Glutamatergic neuron (in vitro differentiated cells): ENCODE measurements at regions not wholly inside any gene's neighbourhood (a gene's known extent, or its start where the extent isn't known, plus 50 kb on each side); places are given as distances from the start of the nearest gene placed in this dataset.

Experiments used
- DNase-seq: peaks from one replicate; pipeline ENCODE4 v3.0.0; 2022
- H3K27ac Mint-ChIP-seq: one replicate; pipeline ENCODE4 v1.8.0; 2020; ENCODE audit warnings: mild to moderate bottlenecking, mixed read lengths, inconsistent platforms; ENCODE audit not compliant: unreplicated experiment
- H3K27me3 Mint-ChIP-seq: one replicate; pipeline ENCODE4 v1.8.0; 2020; ENCODE audit warnings: mild to moderate bottlenecking, moderate library complexity, mixed read lengths, inconsistent platforms; ENCODE audit not compliant: unreplicated experiment
- H3K36me3 Mint-ChIP-seq: one replicate; pipeline ENCODE4 v1.8.0; 2020; ENCODE audit warnings: mild to moderate bottlenecking, mixed read lengths, inconsistent platforms; ENCODE audit not compliant: unreplicated experiment
- H3K4me1 Mint-ChIP-seq: one replicate; pipeline ENCODE4 v1.8.0; 2020; ENCODE audit warnings: mild to moderate bottlenecking, low read depth, mixed read lengths, inconsistent platforms; ENCODE audit not compliant: unreplicated experiment
- H3K4me3 Mint-ChIP-seq: one replicate; pipeline ENCODE4 v1.8.0; 2020; ENCODE audit warnings: mild to moderate bottlenecking, mixed read lengths, inconsistent platforms; ENCODE audit not compliant: unreplicated experiment
- H3K9me3 Mint-ChIP-seq: one replicate; pipeline ENCODE4 v1.8.0; 2020; ENCODE audit warnings: mild to moderate bottlenecking, moderate library complexity, mixed read lengths, inconsistent platforms; ENCODE audit not compliant: unreplicated experiment
- CTCF ChIP-seq: fragments of 200-600 bp; sonication (generic); IDR thresholded peaks from one replicate; pipeline ENCODE4 v1.5.0; 2021; ENCODE audit not compliant: partially characterized antibody, unreplicated experiment

GRCh38 chr1:4164965-4165364, 264.9 kb upstream of the C1orf174 start:
- Mint-ChIP-seq H3K4me3 (no peak overlapping the region), H3K4me1 (no peaks in the 10 kb centered on the region), H3K27ac (no peak overlapping the region), H3K36me3 (peaks cover 16% of the 10 kb centered on the region), H3K27me3 (peaks cover 8% of the 10 kb centered on the region), H3K9me3 (peaks cover 15% of the 10 kb centered on the region)
- DNase-seq = no peak
- no peak for TF ChIP-seq CTCF

- Mint-ChIP-seq H3K27me3 (peaks cover 8% of the 10 kb centered on the region), H3K27ac (no peak overlapping the region), H3K4me3 (no peak overlapping the region), H3K36me3 (peaks cover 16% of the 10 kb centered on the region), H3K9me3 (peaks cover 19% of the 10 kb centered on the region), H3K4me1 (no peaks in the 10 kb centered on the region)
- TF ChIP-seq CTCF = no peak
- DNase-seq = no peak
Observed at GRCh38 chr1:4165686-4166300, 265.7 kb upstream of the C1orf174 start.

GRCh38 chr1:4166713-4167112, 266.6 kb upstream of the C1orf174 start:
- Mint-ChIP-seq H3K27ac (no peak overlapping the region), H3K4me3 (no peak overlapping the region), H3K36me3 (peaks cover 16% of the 10 kb centered on the region), H3K4me1 (no peaks in the 10 kb centered on the region), H3K27me3 (peaks cover 8% of the 10 kb centered on the region), H3K9me3 (peaks cover 22% of the 10 kb centered on the region)
- no peak for TF ChIP-seq CTCF
- DNase-seq = no peak

- no peak overlapping the region for H3K4me3 Mint-ChIP-seq
- peaks cover 15% of the 10 kb centered on the region for H3K36me3 Mint-ChIP-seq
- no peak for TF ChIP-seq CTCF
- DNase-seq = no peak
- H3K9me3 Mint-ChIP-seq = peaks cover 27% of the 10 kb centered on the region
- H3K27me3 Mint-ChIP-seq = peaks cover 9% of the 10 kb centered on the region
- no peaks in the 10 kb centered on the region for H3K4me1 Mint-ChIP-seq
- H3K27ac Mint-ChIP-seq = no peak overlapping the region
Observed at GRCh38 chr1:4169991-4170390, 269.9 kb upstream of the C1orf174 start.

- Mint-ChIP-seq H3K36me3 (peaks cover 15% of the 10 kb centered on the region), H3K4me1 (no peaks in the 10 kb centered on the region), H3K4me3 (no peak overlapping the region), H3K27me3 (peaks cover 9% of the 10 kb centered on the region), H3K9me3 (peaks cover 22% of the 10 kb centered on the region), H3K27ac (no peak overlapping the region)
- DNase-seq = no peak
- no peak for TF ChIP-seq CTCF
Observed at GRCh38 chr1:4170548-4171340, 270.7 kb upstream of the C1orf174 start.
